ENCODE measurements at regions not wholly inside any gene's neighbourhood (a gene's known extent, or its start where the extent isn't known, plus 50 kb on each side); places are given as distances from the start of the nearest gene placed in this dataset.

GRCh38 chr20:10963717-10964266, 290.0 kb upstream of the JAG1 start:
- DNase-seq, result no peak
- intact Hi-C loops (cut with DNase I), result no loop called here

GRCh38 chr20:10965936-10966470, 292.2 kb upstream of the JAG1 start:
- DNase-seq, result no peak
- intact Hi-C loops (cut with DNase I), result no loop called here

- intact Hi-C loops (cut with DNase I), result no loop called here
- DNase-seq, result no peak
These were observed 296.3 kb upstream of the JAG1 start for GRCh38 chr20:10970109-10970508.

GRCh38 chr20:10971096-10971495, 297.3 kb upstream of the JAG1 start:
- intact Hi-C loops (cut with DNase I), result no loop called here
- no peak for DNase-seq

- DNase-seq, result no peak
- intact Hi-C loops (cut with DNase I), result no loop called here
These were observed 298.5 kb upstream of the JAG1 start for GRCh38 chr20:10972219-10972860.

- no peak for DNase-seq
- intact Hi-C loops (cut with DNase I), result no loop called here
These were observed 302.3 kb upstream of the JAG1 start for GRCh38 chr20:10976051-10976450.

GRCh38 chr20:10978019-10978702, 304.4 kb upstream of the JAG1 start:
- no peak for DNase-seq
- intact Hi-C loops (cut with DNase I), result no loop called here

- peak in 11 of 42 donors; percentile 4 to 53 (median 15) for DNase-seq
- intact Hi-C loops (cut with DNase I), result no loop called here
These were observed 304.9 kb upstream of the JAG1 start for GRCh38 chr20:10978713-10979112.

- DNase-seq, result no peak
- intact Hi-C loops (cut with DNase I), result no loop called here
These were observed 308.9 kb upstream of the JAG1 start for GRCh38 chr20:10982692-10983091.

- intact Hi-C loops (cut with DNase I), result no loop called here
- DNase-seq, result no peak
These were observed 310.5 kb upstream of the JAG1 start for GRCh38 chr20:10984294-10984693.

GRCh38 chr20:10984913-10985312, 311.1 kb upstream of the JAG1 start:
- intact Hi-C loops (cut with DNase I), result no loop called here
- no peak for DNase-seq

- intact Hi-C loops (cut with DNase I), result no loop called here
- DNase-seq, result no peak
These were observed 311.7 kb upstream of the JAG1 start for GRCh38 chr20:10985536-10985935.

- no peak for DNase-seq
- intact Hi-C loops (cut with DNase I), result no loop called here
These were observed 312.8 kb upstream of the JAG1 start for GRCh38 chr20:10986586-10986985.

GRCh38 chr20:10987651-10988383, 314.0 kb upstream of the JAG1 start:
- DNase-seq, result no peak
- intact Hi-C loops (cut with DNase I), result no loop called here

- intact Hi-C loops (cut with DNase I), result no loop called here
- no peak for DNase-seq
These were observed 317.0 kb upstream of the JAG1 start for GRCh38 chr20:10990625-10991382.

GRCh38 chr20:10992731-10993130, 318.9 kb upstream of the JAG1 start:
- intact Hi-C loops (cut with DNase I), result no loop called here
- DNase-seq, result no peak

GRCh38 chr20:10994991-10995700, 321.3 kb upstream of the JAG1 start:
- no peak for DNase-seq
- intact Hi-C loops (cut with DNase I), result no loop called here

GRCh38 chr20:10998476-10998875, 324.7 kb upstream of the JAG1 start:
- intact Hi-C loops (cut with DNase I), result no loop called here
- DNase-seq, result no peak

GRCh38 chr20:11000416-11000815, 326.6 kb upstream of the JAG1 start:
- no peak for DNase-seq
- intact Hi-C loops (cut with DNase I), result no loop called here
